Neural cell (in vitro differentiated cells): ENCODE measurements at regions not wholly inside any gene's neighbourhood (a gene's known extent, or its start where the extent isn't known, plus 50 kb on each side); places are given as distances from the start of the nearest gene placed in this dataset.

Source experiments
- H2AFZ ChIP-seq: fragments of 200-600, 300-800 bp; sonication (generic), shearing (Covaris generic); 2 replicates; pipeline ENCODE4 v1.6.0; 2014; ENCODE audit warnings: low read depth, mild to moderate bottlenecking, antibody characterized with exemption, low read length, moderate library complexity
- H3F3A ChIP-seq: fragments of 200-600 bp; shearing (Covaris generic); 2 replicates; pipeline ENCODE4 v1.6.1; 2016; ENCODE audit warnings: mild to moderate bottlenecking, moderate library complexity, mixed read lengths, antibody characterized with exemption, low read length; ENCODE audit not compliant: insufficient read depth, poor library complexity, severe bottlenecking
- H3K27ac ChIP-seq: fragments of 200-600, 300-800 bp; sonication (generic), shearing (Covaris generic); 2 replicates; pipeline ENCODE4 v1.5.1; 2014; ENCODE audit warnings: mild to moderate bottlenecking, low read length, moderate library complexity
- H3K27me3 ChIP-seq: fragments of 300-800, 200-600 bp; sonication (generic), shearing (Covaris generic); 2 replicates; pipeline ENCODE4 v1.6.0; 2014; ENCODE audit warnings: mild to moderate bottlenecking, low read depth, low read length, moderate library complexity; ENCODE audit not compliant: insufficient read depth
- H3K36me3 ChIP-seq: fragments of 300-800, 200-600 bp; sonication (generic), shearing (Covaris generic); 2 replicates; pipeline ENCODE4 v1.5.1; 2014; ENCODE audit warnings: mild to moderate bottlenecking, antibody characterized with exemption, low read length, moderate library complexity; ENCODE audit not compliant: insufficient read depth
- H3K4me2 ChIP-seq: fragments of 300-800, 200-600 bp; sonication (generic), shearing (Covaris generic); 2 replicates; pipeline ENCODE4 v1.6.0; 2014; ENCODE audit warnings: mild to moderate bottlenecking, low read length
- H3K4me3 ChIP-seq: fragments of 300-800, 200-600 bp; sonication (generic), shearing (Covaris generic); 2 replicates; pipeline ENCODE4 v1.5.1; 2014; ENCODE audit warnings: mild to moderate bottlenecking, low read length, moderate library complexity
- H3K79me2 ChIP-seq: fragments of 200-600 bp; shearing (Covaris generic); replicated peaks from 2 replicates; pipeline ENCODE4 v1.6.0; 2014; ENCODE audit warnings: mild to moderate bottlenecking, low read length, moderate library complexity; ENCODE audit not compliant: insufficient read depth
- H3K9ac ChIP-seq: fragments of 300-800, 200-600 bp; sonication (generic), shearing (Covaris generic); 2 replicates; pipeline ENCODE4 v1.6.1; 2016; ENCODE audit warnings: mild to moderate bottlenecking, low read length, mixed read lengths
- H3K9me2 ChIP-seq: fragments of 200-600 bp; shearing (Covaris generic); 2 replicates; pipeline ENCODE4 v1.6.1; 2016; ENCODE audit warnings: mild to moderate bottlenecking, low read length, mixed read lengths; ENCODE audit not compliant: insufficient read depth
- H3K9me3 ChIP-seq: fragments of 200-600, 300-800 bp; sonication (generic), shearing (Covaris generic); 2 replicates; pipeline ENCODE4 v1.6.1; 2016; ENCODE audit warnings: mild to moderate bottlenecking, mixed run types, low read length, moderate library complexity, mixed read lengths
- H4K20me1 ChIP-seq: fragments of 200-600 bp; shearing (Covaris generic); 2 replicates; pipeline ENCODE4 v1.6.1; 2016; ENCODE audit warnings: mild to moderate bottlenecking, mixed run types; ENCODE audit not compliant: insufficient read depth
- CTCF ChIP-seq: fragments of 450-650 bp; IDR thresholded peaks from 2 replicates; pipeline ENCODE4 v1.5.1; 2014; ENCODE audit warnings: antibody characterized with exemption, mild to moderate bottlenecking, moderate library complexity; ENCODE audit not compliant: poor library complexity, severe bottlenecking
- EP300 ChIP-seq: fragments of 450-650 bp; conservative IDR thresholded peaks from 2 replicates; pipeline ENCODE4 v1.6.1; 2014; ENCODE audit warnings: antibody characterized with exemption, mild to moderate bottlenecking, moderate library complexity; ENCODE audit not compliant: poor library complexity, severe bottlenecking
- EZH2 ChIP-seq: fragments of 200-600, 300-800 bp; shearing (Covaris generic), sonication (generic); IDR thresholded peaks from 2 replicates; pipeline ENCODE4 v1.6.1; 2014; ENCODE audit warnings: antibody characterized with exemption, low read length, borderline replicate concordance, mild to moderate bottlenecking; ENCODE audit not compliant: insufficient read depth, poor library complexity, severe bottlenecking
- MXI1 ChIP-seq: fragments of 450-650 bp; conservative IDR thresholded peaks from 2 replicates; pipeline ENCODE4 v1.6.1; 2014; ENCODE audit warnings: antibody characterized with exemption, mild to moderate bottlenecking; ENCODE audit not compliant: poor library complexity, severe bottlenecking
- POLR2AphosphoS5 ChIP-seq: IDR thresholded peaks from 2 replicates; pipeline ENCODE4 v1.6.1; 2012
- RAD21 ChIP-seq: fragments of 450-650 bp; conservative IDR thresholded peaks from 2 replicates; pipeline ENCODE4 v1.6.1; 2014; ENCODE audit warnings: antibody characterized with exemption, mild to moderate bottlenecking, moderate library complexity
- REST ChIP-seq: IDR thresholded peaks from 2 replicates; pipeline ENCODE4 v1.6.1; 2012; ENCODE audit warnings: borderline replicate concordance
- SMC3 ChIP-seq: fragments of 450-650 bp; conservative IDR thresholded peaks from 2 replicates; pipeline ENCODE4 v1.6.1; 2014; ENCODE audit warnings: antibody characterized with exemption, mild to moderate bottlenecking, moderate library complexity; ENCODE audit not compliant: poor library complexity
- TAF1 ChIP-seq: IDR thresholded peaks from 2 replicates; pipeline ENCODE4 v1.6.1; 2012; ENCODE audit warnings: low read depth

- H4K20me1 ChIP-seq, result no peaks in the 10 kb centered on the region
- H3K79me2 ChIP-seq, result no peaks in the 10 kb centered on the region
- H3K9ac ChIP-seq, result no peak overlapping the region
- H3K36me3 ChIP-seq, result no peaks in the 10 kb centered on the region
- H3K4me3 ChIP-seq, result no peak overlapping the region
- no peaks in the 10 kb centered on the region for H3K9me3 ChIP-seq
- no peaks in the 10 kb centered on the region for H3K9me2 ChIP-seq
- no peaks in the 10 kb centered on the region for H3K27me3 ChIP-seq
- H2AFZ ChIP-seq, result no peak overlapping the region
- H3F3A ChIP-seq, result no peaks in the 10 kb centered on the region
- H3K27ac ChIP-seq, result no peak overlapping the region
- H3K4me2 ChIP-seq, result no peak overlapping the region
- TF ChIP-seq REST (no peak), MXI1 (no peak), CTCF (no peak), SMC3 (no peak), EP300 (no peak), RAD21 (no peak), TAF1 (no peak), POLR2AphosphoS5 (no peak), EZH2 (no peak)
These were observed 507.8 kb upstream of the CA10 start for GRCh38 chr17:52666264-52666663.

GRCh38 chr17:52660692-52661091 lies 502.2 kb upstream of the CA10 start:
- H4K20me1 ChIP-seq, result no peaks in the 10 kb centered on the region
- H3F3A ChIP-seq, result no peaks in the 10 kb centered on the region
- no peak overlapping the region for H3K4me2 ChIP-seq
- no peak overlapping the region for H3K4me3 ChIP-seq
- no peaks in the 10 kb centered on the region for H3K79me2 ChIP-seq
- no peaks in the 10 kb centered on the region for H3K9me3 ChIP-seq
- no peak overlapping the region for H3K9ac ChIP-seq
- H3K9me2 ChIP-seq, result no peaks in the 10 kb centered on the region
- H2AFZ ChIP-seq, result no peak overlapping the region
- no peaks in the 10 kb centered on the region for H3K27me3 ChIP-seq
- no peak for TF ChIP-seq EZH2
- no peak for TF ChIP-seq TAF1
- no peak overlapping the region for H3K27ac ChIP-seq
- no peaks in the 10 kb centered on the region for H3K36me3 ChIP-seq

- no peaks in the 10 kb centered on the region for H3K27me3 ChIP-seq
- H2AFZ ChIP-seq, result no peak overlapping the region
- no peaks in the 10 kb centered on the region for H3K36me3 ChIP-seq
- H3K9me2 ChIP-seq, result no peaks in the 10 kb centered on the region
- no peaks in the 10 kb centered on the region for H3F3A ChIP-seq
- H3K79me2 ChIP-seq, result no peaks in the 10 kb centered on the region
- no peak overlapping the region for H3K4me3 ChIP-seq
- H3K27ac ChIP-seq, result no peak overlapping the region
- no peak overlapping the region for H3K9ac ChIP-seq
- TF ChIP-seq MXI1 (no peak), SMC3 (no peak), REST (no peak), TAF1 (no peak), EP300 (no peak), CTCF (no peak), RAD21 (no peak), POLR2AphosphoS5 (no peak), EZH2 (no peak)
- H3K9me3 ChIP-seq, result no peaks in the 10 kb centered on the region
- H3K4me2 ChIP-seq, result no peak overlapping the region
- H4K20me1 ChIP-seq, result no peaks in the 10 kb centered on the region
These were observed 494.5 kb upstream of the CA10 start for GRCh38 chr17:52653014-52653413.
